ENCODE measurements at regions not wholly inside any gene's neighbourhood (a gene's known extent, or its start where the extent isn't known, plus 50 kb on each side); places are given as distances from the start of the nearest gene placed in this dataset.
"Not testable (repeated sequence)": the region's sequence is repeated elsewhere in the genome, so short reads cannot be mapped to it uniquely, and the experiment has no call there.

DNA sequence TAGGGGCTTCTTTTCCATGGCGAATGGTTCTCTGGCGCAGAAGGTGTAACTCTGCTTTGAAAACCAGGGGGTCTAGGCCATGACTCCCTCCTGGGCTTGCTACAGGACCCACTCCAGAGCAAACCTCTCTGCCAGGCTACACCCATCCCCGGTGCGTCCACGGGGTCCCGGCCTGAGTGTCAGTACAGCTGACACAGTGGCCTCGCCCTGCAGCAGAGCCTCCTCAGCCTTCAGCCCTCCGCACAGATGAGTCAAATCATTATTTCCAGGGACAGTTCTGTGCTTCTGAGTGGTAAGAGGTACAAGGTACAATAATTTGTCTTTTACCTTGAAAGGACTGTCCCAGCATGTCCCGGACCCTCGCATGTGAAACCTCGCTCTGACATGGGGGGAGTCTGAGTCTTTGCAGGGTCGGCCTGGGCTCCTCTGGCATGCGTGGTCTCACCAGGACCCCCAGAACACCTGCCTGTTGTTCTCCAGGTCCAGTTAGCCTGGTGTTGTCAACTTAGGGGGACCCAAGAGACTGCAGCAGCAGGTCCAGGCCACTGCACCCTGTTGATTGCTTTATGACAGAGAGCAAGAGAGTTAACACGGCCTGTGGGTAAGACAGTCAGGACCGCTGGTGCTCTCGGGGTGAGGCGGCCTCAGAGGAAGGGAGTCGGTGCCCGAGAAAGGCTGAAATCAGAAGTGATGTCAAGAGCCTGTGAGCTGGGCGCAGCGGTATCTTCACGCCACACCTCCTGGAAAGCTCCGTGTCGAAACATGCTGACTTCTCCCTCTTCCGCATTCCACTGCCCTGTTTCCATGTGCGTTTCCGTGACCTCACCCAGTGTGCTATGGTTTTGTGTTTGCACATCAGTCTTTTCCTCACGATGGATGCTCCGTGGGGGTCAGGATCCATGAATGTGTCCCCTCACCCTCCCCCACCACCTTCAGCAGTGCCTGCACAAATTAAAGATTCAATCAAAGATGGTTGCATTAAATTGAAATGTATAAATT, 340.1 kb downstream of the EIPR1 start:
- no peak for DNase-seq (ENCODE audit: low spot score)

DNA sequence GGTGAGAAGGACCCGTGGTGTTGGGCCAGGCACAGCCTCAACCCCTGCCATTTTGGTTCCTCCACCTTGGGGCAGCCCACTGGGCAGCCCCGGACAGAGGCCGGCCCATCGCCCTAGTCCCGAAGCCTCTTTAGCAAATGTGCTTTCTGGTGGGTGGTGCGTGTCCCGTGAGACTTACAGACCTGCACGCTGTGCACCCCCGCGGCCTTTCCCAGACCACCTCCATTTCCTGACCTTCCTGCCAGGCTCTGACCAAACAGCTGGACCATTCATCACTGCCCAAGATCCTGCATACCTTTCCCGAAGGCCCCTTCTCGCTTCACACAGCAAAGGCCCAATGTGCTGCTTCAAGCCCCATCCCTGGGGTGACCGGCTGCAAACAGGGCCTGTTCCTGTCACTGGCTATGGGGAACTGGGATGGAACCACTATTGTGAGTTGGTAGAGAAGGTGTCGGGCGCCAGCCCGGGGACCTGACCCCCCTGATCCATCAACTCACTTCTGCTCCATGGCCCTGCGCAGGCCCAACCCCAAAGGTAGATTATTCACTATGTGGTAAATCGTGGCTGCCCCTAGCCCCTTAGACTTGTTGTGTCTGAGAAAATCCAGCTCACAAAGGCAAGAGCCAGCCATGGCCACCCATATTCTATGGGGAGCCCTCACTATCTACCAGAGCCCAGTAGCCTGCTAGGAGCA, 341.0 kb downstream of the EIPR1 start:
- no peak for DNase-seq (ENCODE audit: low spot score)

DNA sequence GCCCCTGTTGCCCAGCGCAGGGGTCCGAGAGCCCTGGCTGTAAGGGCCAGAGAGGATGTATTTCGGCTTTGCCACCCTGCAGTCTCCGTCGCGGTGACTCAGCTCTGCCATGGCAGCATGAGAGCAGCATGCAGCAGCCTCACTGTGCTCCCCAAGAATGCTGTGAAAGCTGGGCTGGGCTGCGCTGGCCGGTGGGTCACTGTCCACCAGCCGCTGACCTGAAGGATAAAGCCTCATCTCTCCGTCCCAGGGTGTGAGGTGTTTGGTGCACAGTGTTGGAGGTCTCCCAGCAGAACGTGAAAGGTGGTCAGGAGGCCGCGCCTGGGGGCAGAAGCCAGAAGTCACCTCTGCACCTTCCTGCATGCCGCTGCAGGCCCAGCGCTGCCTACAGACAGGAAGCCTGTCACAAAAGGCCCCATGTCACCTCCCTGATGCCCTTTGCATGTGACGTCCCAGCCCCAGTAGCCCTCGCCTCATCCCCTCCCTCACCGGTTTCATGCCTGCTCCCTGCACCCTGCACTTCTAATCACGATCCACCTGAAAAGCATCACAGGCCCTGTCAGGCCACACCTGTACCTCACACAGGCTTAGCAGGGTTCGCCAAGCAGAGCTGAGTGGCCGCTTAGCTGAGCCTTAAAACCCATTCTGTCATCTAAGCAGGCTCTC, 342.1 kb downstream of the EIPR1 start:
- no peak for DNase-seq (ENCODE audit: low spot score)

DNA sequence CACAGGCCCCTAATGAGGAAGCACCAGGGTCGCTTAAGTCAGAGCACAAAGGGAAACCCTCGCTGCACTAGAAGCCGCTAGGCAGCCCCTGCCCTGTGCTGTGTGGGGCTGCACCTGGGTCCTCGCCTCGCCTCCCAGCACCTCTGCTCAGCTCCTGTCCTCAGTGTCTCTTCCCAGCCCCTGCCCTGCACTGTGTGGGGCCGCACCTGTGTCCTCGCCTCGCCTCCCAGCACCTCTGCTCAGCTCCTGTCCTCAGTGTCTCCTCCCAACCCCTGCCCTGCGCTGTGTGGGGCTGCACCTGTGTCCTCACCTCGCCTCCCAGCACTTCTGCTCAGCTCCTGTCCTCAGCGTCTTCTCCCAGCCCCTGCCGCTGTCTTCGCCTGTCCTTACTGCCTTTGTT, 342.8 kb downstream of the EIPR1 start:
- no peak for DNase-seq (ENCODE audit: low spot score)

DNA sequence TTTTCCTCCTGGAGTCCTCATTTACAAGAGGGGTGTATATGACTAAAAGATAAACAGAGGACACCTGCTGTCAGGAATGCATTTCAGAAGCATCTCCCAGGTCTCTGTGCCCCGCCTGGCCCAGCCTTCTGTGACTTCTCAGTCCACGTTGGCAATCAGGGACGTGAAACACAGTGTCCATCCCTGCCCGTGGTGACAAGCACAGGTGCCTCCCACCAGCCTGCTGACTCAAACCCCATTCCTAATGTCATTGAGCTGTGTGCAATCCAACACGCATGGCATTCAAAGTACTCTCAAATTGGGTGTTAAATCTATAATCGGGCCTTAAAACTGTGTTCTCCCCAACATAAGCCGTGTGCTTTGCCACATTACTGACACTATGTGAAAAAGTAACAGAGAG, 343.2 kb downstream of the EIPR1 start:
- DNase-seq (ENCODE audit: low spot score): no peak

DNA sequence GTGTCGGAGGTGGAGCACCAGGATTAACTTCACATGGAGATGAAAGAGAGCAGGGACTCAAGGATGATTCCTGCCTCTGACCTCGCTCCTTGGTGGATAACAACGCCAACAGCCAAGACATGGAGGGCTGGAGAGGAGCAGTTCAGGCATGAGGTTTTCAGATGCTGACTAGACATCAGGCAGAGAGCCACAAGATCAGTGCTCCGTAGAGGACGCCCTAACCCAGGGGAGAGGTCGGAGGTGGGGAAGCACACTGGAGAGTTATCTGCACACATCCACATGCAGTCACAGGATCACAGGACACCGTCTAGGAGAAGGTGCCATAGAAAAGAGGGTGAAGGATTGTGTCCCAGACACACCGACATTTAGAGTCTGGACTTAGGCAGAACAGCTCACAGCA, 344.3 kb downstream of the EIPR1 start:
- no peak for DNase-seq (ENCODE audit: low spot score)

DNA sequence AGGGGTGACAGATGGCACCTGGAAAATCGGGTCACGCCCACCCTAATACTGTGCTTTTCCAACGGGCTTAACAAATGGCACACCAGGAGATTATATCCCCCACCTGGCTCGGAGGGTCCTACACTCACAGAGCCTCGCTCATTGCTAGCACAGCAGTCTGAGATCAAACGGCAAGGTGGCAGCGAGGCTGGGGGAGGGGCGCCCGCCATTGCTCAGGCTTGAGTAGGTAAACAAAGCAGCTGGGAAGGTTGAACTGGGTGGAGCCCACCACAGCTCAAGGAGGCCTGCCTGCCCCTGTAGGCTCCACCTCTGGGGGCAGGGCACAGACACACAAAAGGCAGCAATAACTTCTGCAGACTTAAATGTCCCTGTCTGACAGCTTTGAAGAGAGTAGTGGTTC, 346.8 kb downstream of the EIPR1 start:
- not testable (repeated sequence) for DNase-seq (ENCODE audit: low spot score)

DNA sequence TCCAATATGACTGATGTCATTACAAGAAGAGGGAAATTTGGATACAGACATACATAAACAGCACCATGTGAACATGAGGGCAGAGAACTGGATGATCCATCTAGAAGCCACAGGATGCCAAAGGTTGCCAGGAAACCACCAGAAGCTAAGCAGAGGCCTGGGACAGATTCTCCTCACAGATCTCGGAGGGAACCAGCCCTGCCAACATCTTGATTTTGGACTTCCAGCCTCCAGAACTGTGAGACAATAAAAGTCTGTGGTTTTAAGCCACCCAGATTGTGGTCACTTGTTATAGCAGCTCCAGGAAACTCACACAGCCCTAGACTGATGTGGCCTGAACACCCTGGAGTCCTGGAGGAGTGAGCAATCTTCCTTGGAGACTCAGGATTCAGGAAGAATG, 351.6 kb downstream of the EIPR1 start:
- no peak for DNase-seq (ENCODE audit: low spot score)

DNA sequence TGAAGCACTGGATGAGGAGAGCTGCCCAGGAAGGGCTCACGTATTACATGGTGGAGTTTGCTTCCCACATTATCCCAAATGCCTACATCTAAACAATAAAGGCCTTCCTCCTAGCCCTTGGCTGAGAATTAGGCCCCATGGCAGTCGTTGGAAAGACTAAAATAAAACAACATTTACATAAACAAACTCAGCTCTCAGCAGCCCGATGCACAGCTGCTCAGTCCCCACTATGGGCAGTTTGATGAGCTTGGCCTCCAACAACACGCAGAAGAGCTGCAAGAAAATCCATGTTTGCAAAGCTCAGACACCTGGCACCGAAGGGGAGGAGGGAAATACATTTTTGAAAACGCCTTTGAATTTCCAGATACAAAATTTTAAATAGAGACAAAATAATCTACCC, 352.4 kb downstream of the EIPR1 start:
- DNase-seq (ENCODE audit: low spot score): no peak

DNA sequence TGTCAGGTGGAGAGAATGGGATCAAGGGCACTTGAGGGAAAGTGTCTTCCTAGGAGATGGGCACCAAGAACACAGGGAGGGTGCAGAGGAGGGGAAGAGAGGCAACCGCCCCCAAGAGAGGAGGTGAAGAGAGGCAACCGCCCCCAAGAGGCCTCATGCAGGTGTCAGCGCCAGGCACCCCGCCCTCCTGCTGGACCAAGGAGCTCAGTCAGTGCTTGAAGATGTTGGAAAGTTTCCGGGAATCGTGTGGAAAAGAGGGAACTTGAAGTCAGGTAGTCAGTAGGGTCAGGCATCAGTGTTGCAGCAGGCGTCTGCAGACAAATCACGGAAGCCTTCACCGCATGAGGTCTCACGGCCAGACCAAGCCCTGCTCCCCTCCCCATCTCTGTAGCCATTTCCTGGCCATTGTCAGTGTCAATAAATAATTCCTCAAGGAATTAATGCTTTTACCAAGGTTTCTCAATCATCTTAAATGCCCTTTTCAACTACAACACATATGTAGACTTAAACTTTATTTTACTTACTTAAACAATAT, 353.1 kb downstream of the EIPR1 start:
- no peak for DNase-seq (ENCODE audit: low spot score)

DNA sequence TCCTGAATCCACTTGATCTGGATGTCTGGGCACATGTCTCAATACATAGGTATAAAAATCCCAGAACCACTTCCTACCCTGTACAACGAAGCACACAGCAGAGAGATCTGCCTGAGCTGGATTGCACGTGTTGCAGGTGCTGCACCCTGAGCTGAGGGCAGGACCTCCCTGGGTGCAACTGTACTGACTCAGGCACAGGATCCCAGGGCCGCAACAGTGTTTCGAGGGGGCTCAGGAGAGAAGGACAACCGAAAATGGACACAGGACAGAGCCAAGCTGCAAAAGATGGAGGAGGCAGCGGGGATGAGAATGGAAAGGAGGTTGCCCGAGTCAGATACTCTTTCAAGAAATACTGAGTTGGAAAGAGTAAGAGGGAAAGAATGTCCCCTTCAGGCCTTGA, 354.1 kb downstream of the EIPR1 start:
- no peak for DNase-seq (ENCODE audit: low spot score)

DNA sequence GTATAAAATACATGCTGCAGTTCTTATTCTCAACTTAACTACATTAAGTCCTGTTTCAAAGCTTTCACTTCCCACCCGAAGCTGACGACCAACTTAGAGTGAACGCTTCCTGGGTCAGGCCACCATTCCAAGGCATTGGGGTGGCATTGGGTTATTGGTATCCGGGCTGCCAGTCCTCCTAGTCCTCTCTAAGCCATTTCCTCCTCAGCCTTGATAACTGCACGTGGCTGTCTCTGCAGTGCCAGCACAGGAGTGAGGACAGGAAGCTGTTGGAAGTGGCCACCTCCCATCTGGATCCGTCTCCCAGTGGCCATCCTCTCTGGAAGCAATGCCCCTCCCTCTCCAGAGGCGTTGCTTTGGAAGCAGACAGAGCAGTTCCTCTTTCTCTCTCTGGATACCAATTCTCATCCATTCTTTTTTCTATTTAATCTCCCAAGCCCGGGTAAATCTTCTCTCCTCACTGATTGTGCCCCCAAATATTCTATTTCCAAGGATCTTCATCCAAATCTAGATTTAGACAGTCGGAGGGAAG, 354.7 kb downstream of the EIPR1 start:
- no peak for DNase-seq (ENCODE audit: low spot score)

DNA sequence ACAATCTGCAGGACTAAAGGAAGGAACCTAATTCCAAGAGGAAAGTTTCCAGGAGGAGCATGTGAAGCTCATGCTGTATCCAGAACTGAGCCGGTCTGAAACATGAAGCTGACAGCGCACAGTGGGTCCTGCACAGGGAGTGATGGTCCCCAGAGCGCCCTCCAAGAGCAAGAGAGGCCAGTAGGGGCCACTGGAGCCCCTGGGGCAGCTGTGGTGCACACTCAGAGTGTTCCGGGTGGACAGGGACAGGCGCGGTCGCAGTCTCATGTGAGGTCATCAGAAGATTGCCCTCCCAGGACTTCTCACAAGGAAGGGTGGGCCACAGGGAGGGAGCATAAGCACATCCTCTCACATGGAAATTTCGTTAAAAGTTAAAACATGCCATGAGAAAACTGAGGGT, 355.9 kb downstream of the EIPR1 start:
- DNase-seq (ENCODE audit: low spot score): no peak

DNA sequence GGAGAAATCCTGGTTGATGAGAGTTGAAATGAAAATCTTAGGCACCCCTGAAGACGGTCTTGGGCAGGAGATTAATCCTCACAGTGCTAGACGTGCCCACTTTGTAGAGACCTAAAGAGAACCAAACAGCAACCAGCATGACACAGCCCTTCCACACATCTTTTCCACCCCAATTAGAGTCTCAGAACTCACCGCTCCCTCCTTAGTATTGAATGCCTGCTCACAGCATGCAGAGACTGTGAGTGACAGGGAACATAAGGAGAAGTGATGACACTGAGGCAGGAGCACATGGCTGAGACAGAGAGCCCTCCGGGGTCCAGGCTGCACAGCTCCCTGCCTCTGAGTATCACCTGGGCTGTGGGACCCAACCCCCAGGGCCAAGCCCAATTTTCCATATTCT, 367.6 kb downstream of the EIPR1 start:
- no peak for DNase-seq (ENCODE audit: low spot score)

DNA sequence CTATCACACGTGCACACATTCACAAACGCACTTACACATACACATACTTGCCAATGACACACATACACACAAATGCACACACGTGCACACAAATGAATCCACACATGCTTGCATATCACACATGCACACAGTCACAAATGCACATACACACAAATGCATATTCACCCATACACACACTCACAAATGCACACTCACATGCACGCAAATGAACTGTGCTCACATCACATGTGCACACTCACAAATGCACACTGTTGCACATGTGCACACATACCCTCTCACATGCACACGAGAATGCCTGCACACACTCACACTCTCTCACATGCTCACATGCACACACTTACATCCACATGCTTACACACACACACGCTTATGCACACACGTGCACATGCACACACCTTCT, 368.1 kb downstream of the EIPR1 start:
- DNase-seq (ENCODE audit: low spot score): no peak

DNA sequence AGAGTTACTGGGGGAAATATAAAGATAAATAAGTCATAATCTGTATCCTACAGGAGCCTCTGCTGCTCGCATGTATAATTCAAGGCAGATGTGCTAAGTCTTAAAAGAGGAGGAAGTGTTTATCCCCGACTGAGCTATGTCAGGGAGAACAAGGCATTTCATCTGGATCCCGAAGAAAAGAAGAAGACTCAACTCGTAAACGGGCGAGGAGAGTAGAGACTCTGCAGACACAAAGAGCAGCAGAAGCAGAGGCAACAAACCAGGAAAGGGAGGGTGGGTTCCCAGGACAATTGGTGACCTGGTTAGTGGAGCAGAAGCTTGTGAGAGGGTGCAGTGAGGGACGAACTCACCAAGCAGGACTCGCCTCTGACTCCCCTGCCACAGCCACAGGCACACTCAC, 368.6 kb downstream of the EIPR1 start:
- peak; percentile 11 for DNase-seq (ENCODE audit: low spot score)

DNA sequence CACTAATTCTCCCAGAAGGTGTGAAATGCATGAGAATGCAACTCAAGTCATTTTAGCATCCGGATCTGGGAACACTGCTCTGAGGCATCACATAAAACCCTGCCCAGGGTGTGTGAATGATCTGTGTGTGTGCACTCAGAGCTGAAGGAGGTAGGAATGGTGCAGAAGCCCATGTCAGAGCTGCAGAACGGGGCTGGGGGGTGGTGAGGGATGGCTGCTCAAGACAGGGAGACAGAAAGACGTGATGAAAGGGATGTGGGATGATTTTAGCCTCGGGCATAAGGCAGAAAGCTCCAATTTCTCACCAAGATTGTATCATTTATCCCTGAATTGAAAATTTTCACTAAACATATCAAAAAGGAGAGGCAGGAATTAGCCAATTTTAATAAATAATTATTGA, 369.1 kb downstream of the EIPR1 start:
- no peak for DNase-seq (ENCODE audit: low spot score)

DNA sequence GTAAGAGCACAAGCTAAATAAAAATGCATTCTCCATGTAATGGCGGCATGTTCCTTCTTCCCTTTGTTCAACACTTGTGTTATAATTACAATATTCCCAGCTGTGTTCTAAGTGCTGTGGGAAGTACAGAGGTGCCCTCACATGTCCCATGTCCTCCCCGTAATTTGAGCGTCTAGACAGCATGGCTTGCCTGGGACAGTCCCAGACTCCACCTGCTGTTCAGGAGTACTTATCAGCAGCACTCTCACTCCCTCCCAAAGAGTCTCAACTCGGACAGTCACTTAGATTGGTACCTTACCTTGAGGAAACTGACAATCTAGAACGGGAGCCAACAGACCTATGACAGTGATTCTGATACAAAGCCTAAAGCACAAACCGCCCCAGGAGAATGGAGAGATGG, 370.5 kb downstream of the EIPR1 start:
- no peak for DNase-seq (ENCODE audit: low spot score)

DNA sequence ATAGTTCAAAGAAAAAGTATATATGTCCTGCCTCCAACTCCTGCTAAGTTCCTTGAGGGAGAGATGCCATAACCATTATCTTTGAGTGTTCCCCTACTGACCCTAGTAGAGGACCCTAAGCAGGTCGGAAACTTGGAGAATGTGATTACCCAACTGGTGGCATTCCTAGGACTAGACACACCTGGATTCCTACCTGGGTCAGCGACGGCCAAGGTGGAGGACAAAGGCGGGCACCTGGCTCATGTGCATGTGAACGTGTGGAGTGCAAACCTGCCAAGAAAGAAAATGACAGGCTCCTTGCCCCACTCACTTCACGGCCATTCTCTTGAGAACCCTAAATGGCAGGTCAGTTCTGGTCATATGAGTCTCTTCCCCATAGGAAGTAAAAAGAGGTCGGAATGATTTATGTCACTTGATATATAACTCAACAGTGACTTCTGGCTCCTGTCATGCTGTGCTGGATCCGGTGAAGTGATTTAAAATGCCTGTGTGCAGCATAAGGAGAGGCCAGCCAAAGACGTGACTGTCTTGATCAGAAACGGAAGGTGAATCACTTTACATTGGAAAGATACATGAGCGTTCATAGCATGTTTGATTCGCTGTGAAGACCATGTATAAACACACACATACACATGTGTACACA, 371.6 kb downstream of the EIPR1 start:
- DNase-seq (ENCODE audit: low spot score): no peak

DNA sequence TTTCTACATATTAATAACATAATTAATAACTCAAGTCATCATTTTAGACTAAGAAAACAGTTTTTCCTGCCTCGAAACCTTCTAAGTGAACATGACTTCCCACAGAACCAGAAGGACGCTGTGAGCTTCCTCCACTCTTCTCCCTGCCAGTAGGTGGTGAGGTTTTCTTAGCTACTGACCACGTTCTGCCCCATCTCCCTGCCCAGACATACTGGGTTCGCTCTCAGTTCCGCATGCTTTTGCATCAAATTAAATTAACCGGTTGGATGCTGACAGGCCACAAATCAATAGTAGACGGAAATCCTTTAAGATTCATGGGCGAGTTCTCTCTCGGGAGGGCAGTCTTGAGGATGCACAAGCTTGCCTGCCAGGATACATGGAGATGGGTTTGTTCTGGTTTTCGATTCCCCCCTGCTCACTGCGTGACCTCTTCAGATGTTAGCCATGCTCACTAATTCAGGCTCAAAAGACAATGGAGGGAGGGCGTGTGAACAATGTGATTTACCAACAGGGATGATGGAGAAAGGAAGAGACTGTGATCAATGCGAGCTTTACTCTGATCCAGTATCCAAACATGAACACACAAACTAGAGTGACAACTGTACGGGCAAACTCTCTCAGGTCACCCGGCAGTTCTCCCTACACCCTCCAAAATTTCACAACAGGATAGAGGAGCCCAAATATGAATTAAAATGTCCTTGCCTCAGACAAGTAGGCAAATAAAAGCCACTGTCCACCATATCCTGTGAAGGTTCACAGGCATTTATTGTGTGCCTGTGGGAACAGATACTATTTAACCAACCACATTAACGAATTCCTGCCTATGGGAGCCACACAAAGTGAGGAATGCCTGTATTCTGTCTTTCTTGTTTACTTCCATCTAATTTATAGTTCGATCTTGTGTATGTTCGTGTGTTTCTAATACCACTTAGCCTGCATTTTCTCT, 375.7 kb downstream of the EIPR1 start:
- peak; percentile 14 for DNase-seq (ENCODE audit: low spot score)
